OCI-LY1 (cell line): ENCODE measurements at regions not wholly inside any gene's neighbourhood (a gene's known extent, or its start where the extent isn't known, plus 50 kb on each side); places are given as distances from the start of the nearest gene placed in this dataset.

ENCODE experiments used
- EZH2 ChIP-seq: fragments of 200-600 bp; sonication (generic), shearing (Covaris generic); IDR thresholded peaks from 2 replicates; pipeline ENCODE4 v1.8.0; 2017; ENCODE audit warnings: borderline replicate concordance, mixed run types, mild to moderate bottlenecking, antibody characterized with exemption, low read length, moderate library complexity, mixed read lengths
- TF ChIP-seq, protein P1 (sequence below): fragments of 200-600 bp; sonication (generic), shearing (Covaris generic); IDR thresholded peaks from 2 replicates; pipeline ENCODE4 v1.5.1; 2017; ENCODE audit warnings: mild to moderate bottlenecking, antibody characterized with exemption, low read length, moderate library complexity, mixed read lengths

DNA sequence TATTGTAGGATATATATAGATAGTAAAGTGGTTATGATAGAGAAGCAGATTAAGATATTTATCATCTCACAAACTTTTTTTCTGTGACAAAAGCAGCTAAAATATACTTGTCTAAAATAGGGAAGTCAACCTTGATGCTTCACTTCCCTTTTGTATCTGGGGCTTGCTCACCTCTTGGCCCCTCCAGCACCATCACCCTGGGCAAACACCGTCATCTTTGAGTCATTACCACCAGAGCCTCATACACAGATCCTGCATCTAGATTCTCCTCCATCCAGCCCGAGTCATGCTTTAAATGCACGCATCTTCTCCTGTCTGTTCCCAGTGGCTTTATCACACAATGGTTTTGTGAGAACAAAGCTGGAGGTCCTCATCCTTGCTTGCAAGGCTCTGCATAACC is 1062.7 kb upstream of the EEF2KMT start:
- TF ChIP-seq, protein P1, sequence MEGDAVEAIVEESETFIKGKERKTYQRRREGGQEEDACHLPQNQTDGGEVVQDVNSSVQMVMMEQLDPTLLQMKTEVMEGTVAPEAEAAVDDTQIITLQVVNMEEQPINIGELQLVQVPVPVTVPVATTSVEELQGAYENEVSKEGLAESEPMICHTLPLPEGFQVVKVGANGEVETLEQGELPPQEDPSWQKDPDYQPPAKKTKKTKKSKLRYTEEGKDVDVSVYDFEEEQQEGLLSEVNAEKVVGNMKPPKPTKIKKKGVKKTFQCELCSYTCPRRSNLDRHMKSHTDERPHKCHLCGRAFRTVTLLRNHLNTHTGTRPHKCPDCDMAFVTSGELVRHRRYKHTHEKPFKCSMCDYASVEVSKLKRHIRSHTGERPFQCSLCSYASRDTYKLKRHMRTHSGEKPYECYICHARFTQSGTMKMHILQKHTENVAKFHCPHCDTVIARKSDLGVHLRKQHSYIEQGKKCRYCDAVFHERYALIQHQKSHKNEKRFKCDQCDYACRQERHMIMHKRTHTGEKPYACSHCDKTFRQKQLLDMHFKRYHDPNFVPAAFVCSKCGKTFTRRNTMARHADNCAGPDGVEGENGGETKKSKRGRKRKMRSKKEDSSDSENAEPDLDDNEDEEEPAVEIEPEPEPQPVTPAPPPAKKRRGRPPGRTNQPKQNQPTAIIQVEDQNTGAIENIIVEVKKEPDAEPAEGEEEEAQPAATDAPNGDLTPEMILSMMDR, result no peak
- TF ChIP-seq EZH2, result no peak
